Mammary epithelial cell (primary cell): ENCODE measurements at regions not wholly inside any gene's neighbourhood (a gene's known extent, or its start where the extent isn't known, plus 50 kb on each side); places are given as distances from the start of the nearest gene placed in this dataset.

Experiments
- CTCF ChIP-seq, 2 donors: IDR thresholded peaks in 1 of 2; conservative IDR thresholded peaks in 1 of 2; 2 replicates each; pipeline ENCODE4 v1.5.1; 2011 to 2012; ENCODE audit warnings: inconsistent platforms in 2 of 2, low read length in 2 of 2, mild to moderate bottlenecking in 2 of 2, control low read depth in 1 of 2, low read depth in 1 of 2; ENCODE audit not compliant: insufficient read depth in 1 of 2; ENCODE audit errors: extremely low read depth in 1 of 2
- EZH2 ChIP-seq: IDR thresholded peaks from 2 replicates; pipeline ENCODE4 v1.6.1; 2012; ENCODE audit warnings: low read length, inconsistent platforms, borderline replicate concordance

- no peak for TF ChIP-seq CTCF (conservative IDR thresholded peaks at IDR 0.05 in 1 of 2, IDR thresholded peaks at IDR 0.05 in 1 of 2; ENCODE audit: extremely low read depth in 1 of 2, insufficient read depth in 1 of 2, low read depth in 1 of 2, low read length in 2 of 2)
- TF ChIP-seq EZH2: no peak
Observed at GRCh38 chr17:55654821-55655220, 67.8 kb downstream of the TMEM100 start.
